Subcutaneous abdominal adipose tissue (tissue), 5 donors: ENCODE measurements at regions not wholly inside any gene's neighbourhood (a gene's known extent, or its start where the extent isn't known, plus 50 kb on each side); places are given as distances from the start of the nearest gene placed in this dataset.

Experiments
- H3K27ac ChIP-seq: one replicate; pipeline ENCODE4 v1.7.0; 2013; ENCODE audit warnings: low read depth, mild to moderate bottlenecking, inconsistent platforms, low read length, moderate library complexity
- H3K27me3 ChIP-seq, 5 donors: one replicate each; pipeline ENCODE4 v1.7.0; 2013; ENCODE audit warnings: low read length in 5 of 5, inconsistent platforms in 1 of 5; ENCODE audit not compliant: control insufficient read depth in 5 of 5, insufficient read depth in 4 of 5
- H3K36me3 ChIP-seq, 5 donors: one replicate each; pipeline ENCODE4 v1.7.0; 2013; ENCODE audit warnings: low read length in 5 of 5; ENCODE audit not compliant: control insufficient read depth in 5 of 5, insufficient read depth in 5 of 5
- H3K4me1 ChIP-seq, 5 donors: one replicate each; pipeline ENCODE4 v1.7.0; 2013; ENCODE audit warnings: low read length in 5 of 5, mild to moderate bottlenecking in 3 of 5, moderate library complexity in 1 of 5; ENCODE audit not compliant: control insufficient read depth in 5 of 5, insufficient read depth in 5 of 5
- H3K4me3 ChIP-seq, 5 donors: one replicate each; pipeline ENCODE4 v1.7.0; 2013; ENCODE audit warnings: low read length in 5 of 5, low read depth in 1 of 5
- H3K9ac ChIP-seq, 5 donors: one replicate each; pipeline ENCODE4 v1.7.0; 2013; ENCODE audit warnings: low read length in 5 of 5, mild to moderate bottlenecking in 4 of 5, moderate library complexity in 3 of 5
- H3K9me3 ChIP-seq, 5 donors: one replicate each; pipeline ENCODE4 v1.7.0; 2013; ENCODE audit warnings: low read length in 5 of 5; ENCODE audit not compliant: control insufficient read depth in 5 of 5
- donor health status: healthy.
- donor health status: healthy.
- donor health status: healthy.
- donor health status: healthy.
- donor health status: healthy.

GRCh38 chr18:38413193-38413592 lies 847.6 kb upstream of the CELF4 start:
- Histone ChIP-seq H3K27me3 (no peaks in the 10 kb centered on the region), H3K36me3 (no peaks in the 10 kb centered on the region), H3K4me3 (no peak overlapping the region)

GRCh38 chr18:38406607-38407006 lies 841.0 kb upstream of the CELF4 start:
- no peaks in the 10 kb centered on the region for H3K27me3 ChIP-seq
- no peaks in the 10 kb centered on the region for H3K4me1 ChIP-seq
- H3K9ac ChIP-seq, result no peak overlapping the region
- H3K27ac ChIP-seq, result no peak overlapping the region
- peaks cover 0 to 2% (median 0%) of the 10 kb centered on the region in 5 donors for H3K9me3 ChIP-seq
- H3K4me3 ChIP-seq, result no peak overlapping the region
- no peaks in the 10 kb centered on the region for H3K36me3 ChIP-seq

More at GRCh38 chr18:38413193-38413592, 847.6 kb upstream of the CELF4 start:
- Histone ChIP-seq H3K27ac (no peak overlapping the region), H3K9me3 (no peaks in the 10 kb centered on the region), H3K4me1 (no peaks in the 10 kb centered on the region), H3K9ac (no peak overlapping the region)

GRCh38 chr18:38402509-38402908 lies 836.9 kb upstream of the CELF4 start:
- Histone ChIP-seq H3K36me3 (no peaks in the 10 kb centered on the region), H3K27me3 (no peaks in the 10 kb centered on the region), H3K27ac (no peak overlapping the region), H3K9ac (no peak overlapping the region), H3K4me3 (no peak overlapping the region), H3K9me3 (peaks cover 0 to 2% (median 0%) of the 10 kb centered on the region in 5 donors), H3K4me1 (no peaks in the 10 kb centered on the region)

- H3K36me3 ChIP-seq, result no peaks in the 10 kb centered on the region
- no peak overlapping the region for H3K9ac ChIP-seq
- no peak overlapping the region for H3K27ac ChIP-seq
- H3K27me3 ChIP-seq, result no peaks in the 10 kb centered on the region
- H3K4me1 ChIP-seq, result no peaks in the 10 kb centered on the region
- peaks cover 0 to 4% (median 0%) of the 10 kb centered on the region in 5 donors for H3K9me3 ChIP-seq
- no peak overlapping the region for H3K4me3 ChIP-seq
Measured at GRCh38 chr18:38397094-38397493, 831.5 kb upstream of the CELF4 start.

- Histone ChIP-seq H3K27ac (no peak overlapping the region), H3K9me3 (no peaks in the 10 kb centered on the region), H3K4me3 (no peak overlapping the region), H3K27me3 (no peaks in the 10 kb centered on the region), H3K36me3 (no peaks in the 10 kb centered on the region), H3K9ac (no peak overlapping the region), H3K4me1 (no peaks in the 10 kb centered on the region)
Measured at GRCh38 chr18:38386146-38386545, 820.5 kb upstream of the CELF4 start.

GRCh38 chr18:38369772-38370690 lies 804.4 kb upstream of the CELF4 start:
- no peak overlapping the region for H3K4me3 ChIP-seq
- H3K4me1 ChIP-seq, result no peaks in the 10 kb centered on the region
- H3K9ac ChIP-seq, result no peak overlapping the region
- no peaks in the 10 kb centered on the region for H3K27me3 ChIP-seq
- no peak overlapping the region for H3K27ac ChIP-seq
- no peaks in the 10 kb centered on the region for H3K36me3 ChIP-seq
- H3K9me3 ChIP-seq, result no peaks in the 10 kb centered on the region

GRCh38 chr18:38368886-38369285 lies 803.3 kb upstream of the CELF4 start:
- H3K27me3 ChIP-seq, result no peaks in the 10 kb centered on the region
- no peaks in the 10 kb centered on the region for H3K9me3 ChIP-seq
- H3K9ac ChIP-seq, result no peak overlapping the region
- no peaks in the 10 kb centered on the region for H3K4me1 ChIP-seq
- H3K36me3 ChIP-seq, result no peaks in the 10 kb centered on the region
- no peak overlapping the region for H3K27ac ChIP-seq
- H3K4me3 ChIP-seq, result no peak overlapping the region

- Histone ChIP-seq H3K4me1 (no peaks in the 10 kb centered on the region), H3K27me3 (no peaks in the 10 kb centered on the region), H3K4me3 (no peak overlapping the region), H3K36me3 (no peaks in the 10 kb centered on the region), H3K27ac (no peak overlapping the region), H3K9me3 (no peaks in the 10 kb centered on the region), H3K9ac (no peak overlapping the region)
Measured at GRCh38 chr18:38368246-38368645, 802.6 kb upstream of the CELF4 start.

- no peak overlapping the region for H3K9ac ChIP-seq
- H3K27me3 ChIP-seq, result no peaks in the 10 kb centered on the region
- H3K36me3 ChIP-seq, result no peaks in the 10 kb centered on the region
- no peaks in the 10 kb centered on the region for H3K4me1 ChIP-seq
- no peak overlapping the region for H3K27ac ChIP-seq
- no peaks in the 10 kb centered on the region for H3K9me3 ChIP-seq
- no peak overlapping the region for H3K4me3 ChIP-seq
Measured at GRCh38 chr18:38367473-38367872, 801.9 kb upstream of the CELF4 start.

GRCh38 chr18:38362286-38362792 lies 796.7 kb upstream of the CELF4 start:
- Histone ChIP-seq H3K27me3 (no peaks in the 10 kb centered on the region), H3K9ac (no peak overlapping the region), H3K36me3 (no peaks in the 10 kb centered on the region), H3K4me1 (no peaks in the 10 kb centered on the region), H3K4me3 (no peak overlapping the region), H3K9me3 (no peaks in the 10 kb centered on the region), H3K27ac (no peak overlapping the region)
